ENCODE measurements at regions not wholly inside any gene's neighbourhood (a gene's known extent, or its start where the extent isn't known, plus 50 kb on each side); places are given as distances from the start of the nearest gene placed in this dataset.

DNA sequence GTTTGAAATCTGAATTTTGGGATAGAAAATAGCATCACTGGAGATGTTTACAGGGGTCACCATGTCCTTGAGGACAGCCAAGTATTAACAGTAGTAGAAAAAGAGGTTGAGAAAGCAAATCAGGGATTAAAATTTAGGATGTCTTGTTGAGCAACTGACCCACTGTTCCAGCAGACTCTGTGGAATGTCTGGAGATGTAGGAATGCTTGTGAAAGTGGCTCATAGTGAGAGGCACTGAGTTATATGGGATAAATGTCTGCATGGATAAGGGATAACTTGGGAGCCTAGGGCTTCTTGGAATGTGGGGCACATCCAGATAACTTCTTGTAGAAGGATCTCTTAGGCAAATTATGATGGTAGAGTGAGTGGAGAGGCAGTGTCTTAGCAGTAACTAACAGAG lies 495.0 kb downstream of the TMX3 start:
- Histone ChIP-seq H3K4me2 (ENCODE audit: low read depth, low read length, poor library complexity, severe bottlenecking) (peak overlapping the region; percentile 78), H2AFZ (ENCODE audit: low read length) (peak overlapping the region; percentile 55; the same call in 1 of the 2 replicates)

DNA sequence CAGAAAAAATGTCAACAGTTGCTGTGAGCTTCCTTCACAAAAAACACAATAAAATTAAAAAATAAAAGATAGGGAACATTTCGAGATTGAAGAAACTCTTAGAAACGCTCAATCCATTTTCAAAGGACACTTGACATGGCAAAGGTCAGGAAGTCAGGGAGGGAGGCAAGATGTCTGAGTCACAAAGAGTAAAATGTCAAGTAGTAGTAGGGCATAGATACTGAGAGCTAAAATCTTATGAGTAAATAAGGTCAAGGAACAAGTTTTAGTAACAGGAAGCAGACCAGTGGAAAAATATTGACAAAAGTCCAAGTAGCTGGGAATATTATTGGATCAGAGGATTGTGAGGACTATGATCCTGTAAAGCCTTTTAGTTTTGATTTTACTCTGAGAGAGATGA lies 495.6 kb downstream of the TMX3 start:
- Histone ChIP-seq H3K4me1 (ENCODE audit: insufficient read depth, low read length, poor library complexity, severe bottlenecking) (peaks cover 41% of the 10 kb centered on the region), H3K9me2 (replicated peaks; ENCODE audit: low read depth, low read length) (no peaks in the 10 kb centered on the region), H2AFZ (ENCODE audit: low read length) (peak overlapping the region; percentile 35; the same call in 1 of the 2 replicates), H3K9me3 (ENCODE audit: insufficient read depth, low read depth, low read length) (no peaks in the 10 kb centered on the region), H3K27me3 (ENCODE audit: insufficient read depth, low read length, poor library complexity, severe bottlenecking) (no peaks in the 10 kb centered on the region), H4K20me1 (ENCODE audit: insufficient read depth, low read length, poor library complexity, severe bottlenecking) (no peaks in the 10 kb centered on the region), H3K4me3 (ENCODE audit: low read length, poor library complexity, severe bottlenecking) (no peak overlapping the region), H3F3A (ENCODE audit: low read depth) (peaks cover 9% of the 10 kb centered on the region), H3K9ac (ENCODE audit: low read depth, low read length, poor library complexity, severe bottlenecking) (peak overlapping the region; percentile 62), H3K4me2 (ENCODE audit: low read depth, low read length, poor library complexity, severe bottlenecking) (peak overlapping the region; percentile 78), H3K36me3 (ENCODE audit: insufficient read depth, low read length) (no peaks in the 10 kb centered on the region), H3K79me2 (ENCODE audit: insufficient read depth, low read length) (no peaks in the 10 kb centered on the region)
- no peak for TF ChIP-seq EZH2phosphoT487 (IDR thresholded peaks at IDR 0.05; ENCODE audit: borderline replicate concordance)
- TF ChIP-seq, protein P1, sequence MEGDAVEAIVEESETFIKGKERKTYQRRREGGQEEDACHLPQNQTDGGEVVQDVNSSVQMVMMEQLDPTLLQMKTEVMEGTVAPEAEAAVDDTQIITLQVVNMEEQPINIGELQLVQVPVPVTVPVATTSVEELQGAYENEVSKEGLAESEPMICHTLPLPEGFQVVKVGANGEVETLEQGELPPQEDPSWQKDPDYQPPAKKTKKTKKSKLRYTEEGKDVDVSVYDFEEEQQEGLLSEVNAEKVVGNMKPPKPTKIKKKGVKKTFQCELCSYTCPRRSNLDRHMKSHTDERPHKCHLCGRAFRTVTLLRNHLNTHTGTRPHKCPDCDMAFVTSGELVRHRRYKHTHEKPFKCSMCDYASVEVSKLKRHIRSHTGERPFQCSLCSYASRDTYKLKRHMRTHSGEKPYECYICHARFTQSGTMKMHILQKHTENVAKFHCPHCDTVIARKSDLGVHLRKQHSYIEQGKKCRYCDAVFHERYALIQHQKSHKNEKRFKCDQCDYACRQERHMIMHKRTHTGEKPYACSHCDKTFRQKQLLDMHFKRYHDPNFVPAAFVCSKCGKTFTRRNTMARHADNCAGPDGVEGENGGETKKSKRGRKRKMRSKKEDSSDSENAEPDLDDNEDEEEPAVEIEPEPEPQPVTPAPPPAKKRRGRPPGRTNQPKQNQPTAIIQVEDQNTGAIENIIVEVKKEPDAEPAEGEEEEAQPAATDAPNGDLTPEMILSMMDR (conservative IDR thresholded peaks at IDR 0.05; ENCODE audit: low read length) = no peak

More for the DNA sequence above, 495.0 kb downstream of the TMX3 start:
- H3K4me1 ChIP-seq (ENCODE audit: insufficient read depth, low read length, poor library complexity, severe bottlenecking) = peaks cover 41% of the 10 kb centered on the region
- H3K27me3 ChIP-seq (ENCODE audit: insufficient read depth, low read length, poor library complexity, severe bottlenecking) = no peaks in the 10 kb centered on the region
- peak overlapping the region; percentile 62 for H3K9ac ChIP-seq (ENCODE audit: low read depth, low read length, poor library complexity, severe bottlenecking)
- H3K4me3 ChIP-seq (ENCODE audit: low read length, poor library complexity, severe bottlenecking) = no peak overlapping the region
- H3F3A ChIP-seq (ENCODE audit: low read depth) = peaks cover 9% of the 10 kb centered on the region
- no peak for TF ChIP-seq EZH2phosphoT487 (IDR thresholded peaks at IDR 0.05; ENCODE audit: borderline replicate concordance)
- TF ChIP-seq, protein P1 (conservative IDR thresholded peaks at IDR 0.05; ENCODE audit: low read length) = no peak
- H3K36me3 ChIP-seq (ENCODE audit: insufficient read depth, low read length) = no peaks in the 10 kb centered on the region
- no peaks in the 10 kb centered on the region for H3K79me2 ChIP-seq (ENCODE audit: insufficient read depth, low read length)
- H3K9me3 ChIP-seq (ENCODE audit: insufficient read depth, low read depth, low read length) = no peaks in the 10 kb centered on the region; the same call in 1 of the 2 replicates
- no peaks in the 10 kb centered on the region for H3K9me2 ChIP-seq (replicated peaks; ENCODE audit: low read depth, low read length)
- H4K20me1 ChIP-seq (ENCODE audit: insufficient read depth, low read length, poor library complexity, severe bottlenecking) = no peaks in the 10 kb centered on the region

DNA sequence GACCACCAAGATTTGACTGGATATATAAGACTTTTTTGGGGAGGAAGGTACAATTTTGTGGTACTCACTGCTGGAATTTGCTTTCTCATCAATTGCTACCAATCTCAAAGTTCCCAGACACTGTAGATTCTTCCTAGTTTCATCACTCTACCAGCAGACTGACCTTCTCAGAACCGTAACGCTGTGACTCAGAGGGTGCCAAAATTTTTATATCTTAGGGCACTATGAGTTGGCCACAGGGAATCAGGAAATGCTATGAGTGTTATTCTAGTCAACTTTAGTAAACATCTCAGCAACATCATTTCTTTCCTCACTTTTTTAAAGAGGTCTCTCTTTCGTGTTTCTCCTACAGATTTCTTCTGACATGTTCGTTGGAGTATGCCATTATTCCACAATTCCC lies 499.0 kb downstream of the TMX3 start:
- TF ChIP-seq, protein P1 (conservative IDR thresholded peaks at IDR 0.05; ENCODE audit: low read length) = no peak
- no peak for TF ChIP-seq EZH2phosphoT487 (IDR thresholded peaks at IDR 0.05; ENCODE audit: borderline replicate concordance)
- H3K4me3 ChIP-seq (ENCODE audit: low read length, poor library complexity, severe bottlenecking) = no peak overlapping the region
- no peaks in the 10 kb centered on the region for H3K79me2 ChIP-seq (ENCODE audit: insufficient read depth, low read length)
- H4K20me1 ChIP-seq (ENCODE audit: insufficient read depth, low read length, poor library complexity, severe bottlenecking) = no peaks in the 10 kb centered on the region
- H3K9me2 ChIP-seq (replicated peaks; ENCODE audit: low read depth, low read length) = no peaks in the 10 kb centered on the region
- H3F3A ChIP-seq (ENCODE audit: low read depth) = peaks cover 3% of the 10 kb centered on the region
- peak overlapping the region; percentile 33; the same call in 1 of the 2 replicates for H2AFZ ChIP-seq (ENCODE audit: low read length)
- no peaks in the 10 kb centered on the region for H3K9me3 ChIP-seq (ENCODE audit: insufficient read depth, low read depth, low read length)
- H3K9ac ChIP-seq (ENCODE audit: low read depth, low read length, poor library complexity, severe bottlenecking) = no peak overlapping the region
- H3K27me3 ChIP-seq (ENCODE audit: insufficient read depth, low read length, poor library complexity, severe bottlenecking) = no peaks in the 10 kb centered on the region
- peaks cover 20% of the 10 kb centered on the region for H3K4me1 ChIP-seq (ENCODE audit: insufficient read depth, low read length, poor library complexity, severe bottlenecking)
- no peaks in the 10 kb centered on the region for H3K36me3 ChIP-seq (ENCODE audit: insufficient read depth, low read length)
- H3K4me2 ChIP-seq (ENCODE audit: low read depth, low read length, poor library complexity, severe bottlenecking) = no peak overlapping the region
